Heart left ventricle (tissue), 16 donors: ENCODE measurements at regions not wholly inside any gene's neighbourhood (a gene's known extent, or its start where the extent isn't known, plus 50 kb on each side); places are given as distances from the start of the nearest gene placed in this dataset.

Experiments used
- ATAC-seq, 4 donors: fragments of 200-7000 bp; cut with Tn5 transposase; one replicate each; pipeline ENCODE4 v1.9.1; 2020 to 2022; ENCODE audit warnings: moderate library complexity in 4 of 4, mild to moderate bottlenecking in 3 of 4, moderate number of reproducible peaks in 1 of 4
- DNase-seq, 5 donors: peaks; one replicate each; pipeline ENCODE4 v3.0.0-alpha.2; 2020
- H3K27ac ChIP-seq, 12 donors: fragments of 200-600 bp; sonication (generic) in 4 of 12; one replicate each; pipeline versions ENCODE4 v1.5.0 to v1.8.0; 2016 to 2022; ENCODE audit warnings: mild to moderate bottlenecking in 2 of 12
- H3K27me3 ChIP-seq, 9 donors: fragments of 200-600 bp; sonication (generic) in 2 of 9; one replicate each; pipeline versions ENCODE4 v1.5.1 to v1.8.0; 2016 to 2022; ENCODE audit warnings: mild to moderate bottlenecking in 3 of 9
- H3K36me3 ChIP-seq, 9 donors: fragments of 200-600 bp; sonication (generic) in 2 of 9; one replicate each; pipeline versions ENCODE4 v1.5.0 to v1.8.0; 2018 to 2022; ENCODE audit warnings: mild to moderate bottlenecking in 2 of 9
- H3K4me1 ChIP-seq, 12 donors: fragments of 200-600 bp; sonication (generic) in 4 of 12; one replicate each; pipeline versions ENCODE4 v1.5.0 to v1.8.0; 2016 to 2022; ENCODE audit warnings: mild to moderate bottlenecking in 3 of 12
- H3K4me3 ChIP-seq, 12 donors: fragments of 200-600 bp; sonication (generic) in 4 of 12; one replicate each; pipeline versions ENCODE4 v1.5.0 to v1.8.0; 2017 to 2022; ENCODE audit warnings: mild to moderate bottlenecking in 9 of 12, moderate library complexity in 4 of 12
- H3K9me3 ChIP-seq, 12 donors: fragments of 200-600 bp; sonication (generic) in 4 of 12; one replicate each; pipeline versions ENCODE4 v1.5.0 to v1.8.0; 2016 to 2022; ENCODE audit warnings: mild to moderate bottlenecking in 1 of 12
- CTCF ChIP-seq, 12 donors: fragments of 200-600 bp; sonication (generic) in 4 of 12; IDR thresholded peaks; one replicate each; pipeline versions ENCODE4 v1.5.0 to v1.8.0; 2018 to 2022; ENCODE audit warnings: antibody characterized with exemption in 12 of 12, mild to moderate bottlenecking in 5 of 12
- POLR2A ChIP-seq, 2 donors: fragments of 450-650 bp; IDR thresholded peaks; one replicate each; pipeline ENCODE4 v1.6.1; 2017; ENCODE audit warnings: antibody characterized with exemption in 2 of 2, mild to moderate bottlenecking in 2 of 2, moderate library complexity in 2 of 2
- WGBS, 4 donors: extraction: QIAGEN DNeasy Blood & Tissue Kit in 2 of 4; methylation state at CpG; one replicate each; pipeline versions ENCODE4 v1.1.5 to v1.1.7; 2013 to 2018; 5-methylcytosine and 5-hydroxymethylcytosine counted together
- intact Hi-C, 10 donors: fragments of 100-400 bp; cut with DNase I; formaldehyde crosslinking; loops; one replicate each; pipeline versions ENCODE4 v1.11.1 to v1.14.2; 2022
- donor health status: ischemic (EF 13 %, LVEDD 7.1; RV severe dilation, severe dysfunction).
- donor health status: healthy with polysubstance abuse.
- donor health status: DM: no; HTN: yes; CAD: no.
- donor health status: DM: no; HTN: no; CAD: no.
- donor health status: ischemic (EF 25% LVEDD 6.9; RV normal size, moderate dysfunction).
- donor health status: ischemic (EF 25% LVEDD 5.7; RV mildly dilated, moderate dysfunction).
- donor health status: healthy.
- donor health status: DM: yes; HTN: yes; CAD: no.
- donor health status: ischemic (EF 35%, LVEDD 5.7; RV mildly dilated, moderate dysfunction).
- donor health status: nonischemic (EF 11% LVEDD 7.7; RV severe dilation, severe dysfunction).
- donor health status: DM: yes; HTN: yes; CAD: no.
- donor health status: PGD.
- donor health status: ischemic (EF 29% LVEDD 5.4; RV normal size, mild dysfunction).
- donor health status: nonischemic (EF 23%, LVEDD 6.1; RV moderate dilation, normal function).

- TF ChIP-seq CTCF (IDR thresholded peaks at IDR 0.05) = no peak
- TF ChIP-seq POLR2A (IDR thresholded peaks at IDR 0.05) = no peak
- intact Hi-C loops = no loop called here
Observed at GRCh38 chr3:168284728-168285127, 189.0 kb upstream of the GOLIM4 start.

GRCh38 chr3:168275662-168276061 is 179.9 kb upstream of the GOLIM4 start:
- no peak for DNase-seq
- no peaks in the 10 kb centered on the region for H3K27me3 ChIP-seq
- TF ChIP-seq CTCF (IDR thresholded peaks at IDR 0.05) (no peak), POLR2A (IDR thresholded peaks at IDR 0.05) (no peak)
- no peaks in the 10 kb centered on the region for H3K9me3 ChIP-seq
- H3K4me3 ChIP-seq = no peak overlapping the region
- H3K36me3 ChIP-seq = no peaks in the 10 kb centered on the region
- intact Hi-C loops = no loop called here
- ATAC-seq = no peak
- no peak overlapping the region for H3K27ac ChIP-seq
- 72 to 90% (median 85%) methylated on average over 3 of the region's 3 CpGs for WGBS, 4 donors
- no peaks in the 10 kb centered on the region for H3K4me1 ChIP-seq

More at GRCh38 chr3:168284728-168285127, 189.0 kb upstream of the GOLIM4 start:
- DNase-seq (no peak), ATAC-seq (no peak)
- Histone ChIP-seq H3K9me3 (no peaks in the 10 kb centered on the region), H3K27me3 (no peaks in the 10 kb centered on the region), H3K4me3 (no peak overlapping the region), H3K36me3 (no peaks in the 10 kb centered on the region), H3K4me1 (no peaks in the 10 kb centered on the region), H3K27ac (no peak overlapping the region)
- WGBS, 4 donors = 91 to 94% (median 92%) methylated on average over 5 of the region's 5 CpGs

- no peak for TF ChIP-seq POLR2A (IDR thresholded peaks at IDR 0.05)
- TF ChIP-seq CTCF (IDR thresholded peaks at IDR 0.05) = no peak
Observed at GRCh38 chr3:168273917-168274316, 178.2 kb upstream of the GOLIM4 start.

GRCh38 chr3:168273036-168273435 is 177.3 kb upstream of the GOLIM4 start:
- H3K9me3 ChIP-seq = no peaks in the 10 kb centered on the region
- no peaks in the 10 kb centered on the region for H3K36me3 ChIP-seq
- TF ChIP-seq CTCF (IDR thresholded peaks at IDR 0.05) = no peak
- ATAC-seq (no peak), DNase-seq (no peak)
- WGBS, 4 donors = 96 to 99% (median 97%) methylated on average over 2 of the region's 2 CpGs
- H3K27ac ChIP-seq = no peak overlapping the region
- no peaks in the 10 kb centered on the region for H3K27me3 ChIP-seq
- H3K4me1 ChIP-seq = no peaks in the 10 kb centered on the region
- intact Hi-C loops = no loop called here
- H3K4me3 ChIP-seq = no peak overlapping the region

More at GRCh38 chr3:168273917-168274316, 178.2 kb upstream of the GOLIM4 start:
- Histone ChIP-seq H3K27me3 (no peaks in the 10 kb centered on the region), H3K36me3 (no peaks in the 10 kb centered on the region), H3K27ac (no peak overlapping the region), H3K9me3 (no peaks in the 10 kb centered on the region), H3K4me1 (no peaks in the 10 kb centered on the region), H3K4me3 (no peak overlapping the region)
- ATAC-seq (no peak), DNase-seq (no peak)
- 87 to 92% (median 90%) methylated on average over 2 of the region's 2 CpGs for WGBS, 4 donors
- intact Hi-C loops = no loop called here
